GM19099 (cell line): ENCODE measurements at regions not wholly inside any gene's neighbourhood (a gene's known extent, or its start where the extent isn't known, plus 50 kb on each side); places are given as distances from the start of the nearest gene placed in this dataset.

Experiments used
- POLR2A ChIP-seq: IDR thresholded peaks from 3 replicates; pipeline ENCODE4 v1.6.1; 2011; ENCODE audit warnings: low read depth; ENCODE audit not compliant: insufficient read length; ENCODE audit errors: extremely low read depth

DNA sequence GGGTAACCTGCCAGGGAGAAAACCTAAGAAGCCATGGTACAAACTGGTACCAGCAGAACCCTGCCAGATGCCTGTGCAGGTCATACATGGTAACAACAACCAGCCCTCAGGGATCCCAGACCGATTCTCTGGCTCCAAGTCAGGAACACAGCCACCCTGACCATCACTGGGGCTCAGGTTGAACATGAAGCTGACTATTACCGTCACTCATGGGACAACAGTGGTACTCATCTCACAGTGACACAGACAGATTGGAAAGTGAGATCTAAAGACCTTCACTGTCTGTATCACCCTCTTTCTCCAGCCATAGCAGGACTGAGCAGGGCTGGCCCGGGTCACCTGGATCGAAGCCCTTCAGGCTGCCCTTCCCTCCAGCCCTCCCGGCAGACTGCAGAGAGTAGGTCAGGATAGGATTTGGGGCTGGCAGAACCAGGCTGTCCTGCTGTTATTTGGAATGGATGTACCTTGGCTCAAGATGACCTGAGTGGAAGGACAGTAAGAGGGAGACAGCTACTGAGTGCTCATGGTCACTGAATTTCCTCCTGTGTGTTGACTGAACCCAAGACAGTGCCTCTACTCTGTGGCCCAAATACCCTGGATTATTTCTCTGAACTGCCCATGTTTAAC, 94.7 kb downstream of the GGTLC2 start:
- TF ChIP-seq POLR2A, result no peak

DNA sequence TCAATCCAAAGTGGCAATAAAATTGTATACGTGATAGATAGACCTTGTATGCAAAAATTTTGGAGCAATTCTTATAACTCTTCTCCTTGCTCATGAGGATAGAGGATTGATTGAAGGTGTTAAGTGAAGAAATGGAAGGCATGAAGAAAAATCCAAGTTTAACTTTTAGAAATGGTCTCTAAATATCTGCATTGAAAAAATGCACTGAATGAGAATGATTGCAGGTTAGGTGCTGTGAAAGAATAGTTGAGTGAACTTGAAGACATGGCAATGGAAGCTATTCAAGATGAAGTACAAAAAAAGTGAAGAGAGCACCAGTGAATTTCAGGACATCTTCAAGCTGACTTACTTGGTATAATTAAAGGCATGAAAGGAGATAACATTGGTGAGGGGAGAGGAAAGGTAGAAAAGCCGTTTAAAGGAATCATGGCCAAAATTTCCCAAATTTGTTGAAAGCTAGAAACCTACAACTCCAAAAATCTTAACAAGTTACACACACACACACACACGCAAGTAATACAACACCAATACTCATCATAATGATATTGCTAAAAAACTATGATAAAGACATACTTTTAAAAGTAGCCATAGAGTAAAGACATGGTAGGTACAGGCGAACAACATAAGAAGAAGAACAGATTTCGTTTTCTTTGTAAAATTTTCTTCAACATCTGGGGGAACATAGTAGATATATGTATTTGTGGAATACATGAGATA, 96.3 kb downstream of the GGTLC2 start:
- TF ChIP-seq POLR2A, result no peak

DNA sequence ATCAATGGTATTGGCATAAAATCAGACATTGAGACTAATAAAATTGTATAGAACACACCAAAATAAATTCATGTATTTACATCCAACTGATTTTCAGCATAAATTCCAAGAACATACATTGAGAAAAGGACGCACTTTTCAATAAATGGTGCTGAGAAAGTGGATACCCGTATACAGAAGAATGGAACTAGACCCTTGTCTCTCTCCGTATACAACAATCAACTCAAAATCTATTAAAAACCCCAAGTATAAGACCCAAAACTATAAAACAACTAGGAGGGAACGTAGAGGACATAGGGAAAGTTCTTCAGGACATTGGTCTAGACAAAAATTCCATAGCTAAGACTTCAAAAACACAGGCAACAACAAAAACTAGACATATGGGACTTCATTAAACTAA, 97.4 kb downstream of the GGTLC2 start:
- no peak for TF ChIP-seq POLR2A

DNA sequence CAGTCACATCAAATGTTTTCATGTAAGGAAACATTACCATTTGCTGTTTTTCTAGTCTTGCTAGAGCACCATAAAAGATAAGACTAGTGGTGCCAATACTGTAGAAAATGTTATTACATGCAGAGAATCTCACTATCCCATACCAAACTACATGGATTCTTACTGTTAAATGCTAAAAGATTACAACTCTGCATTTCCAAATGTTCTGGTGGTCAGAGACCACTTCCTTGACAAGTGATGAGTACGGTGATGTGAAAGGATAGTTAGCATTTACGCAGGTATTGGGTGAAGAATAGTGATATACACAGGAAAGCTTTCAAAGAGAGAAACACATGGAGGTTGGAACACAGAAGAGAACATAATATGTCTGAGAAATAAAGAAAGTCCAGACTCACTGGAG, 98.2 kb downstream of the GGTLC2 start:
- TF ChIP-seq POLR2A, result no peak

DNA sequence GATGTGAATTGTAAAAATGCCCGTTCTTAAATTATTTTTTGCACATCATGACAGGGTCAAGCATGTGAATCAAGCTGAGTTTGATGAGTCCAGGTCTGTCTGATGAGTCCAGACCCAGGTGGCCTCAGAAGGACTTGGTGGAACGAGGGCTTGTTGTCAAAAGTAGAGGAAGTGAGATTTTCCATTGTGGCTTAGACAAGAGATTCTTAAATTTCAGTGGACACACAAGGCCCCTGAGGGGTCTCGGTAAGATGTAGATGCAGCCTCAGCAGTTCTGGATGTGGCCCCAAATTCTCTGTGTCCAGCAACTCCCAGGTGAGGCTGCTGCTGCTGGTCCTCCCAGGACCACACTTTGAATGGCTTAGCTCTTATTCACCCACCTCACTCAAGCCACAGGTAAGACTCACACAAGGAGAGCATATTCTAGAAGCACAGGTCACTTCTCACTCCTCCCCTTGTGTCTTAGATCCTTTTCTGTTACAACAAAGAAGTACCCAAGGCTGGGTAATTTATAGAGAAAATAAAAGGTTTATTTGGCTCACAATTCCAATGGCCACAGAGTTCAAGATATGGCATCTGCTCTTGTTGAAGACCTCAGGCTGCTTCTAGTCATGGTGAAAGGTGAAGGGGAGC, 98.8 kb downstream of the GGTLC2 start:
- no peak for TF ChIP-seq POLR2A

DNA sequence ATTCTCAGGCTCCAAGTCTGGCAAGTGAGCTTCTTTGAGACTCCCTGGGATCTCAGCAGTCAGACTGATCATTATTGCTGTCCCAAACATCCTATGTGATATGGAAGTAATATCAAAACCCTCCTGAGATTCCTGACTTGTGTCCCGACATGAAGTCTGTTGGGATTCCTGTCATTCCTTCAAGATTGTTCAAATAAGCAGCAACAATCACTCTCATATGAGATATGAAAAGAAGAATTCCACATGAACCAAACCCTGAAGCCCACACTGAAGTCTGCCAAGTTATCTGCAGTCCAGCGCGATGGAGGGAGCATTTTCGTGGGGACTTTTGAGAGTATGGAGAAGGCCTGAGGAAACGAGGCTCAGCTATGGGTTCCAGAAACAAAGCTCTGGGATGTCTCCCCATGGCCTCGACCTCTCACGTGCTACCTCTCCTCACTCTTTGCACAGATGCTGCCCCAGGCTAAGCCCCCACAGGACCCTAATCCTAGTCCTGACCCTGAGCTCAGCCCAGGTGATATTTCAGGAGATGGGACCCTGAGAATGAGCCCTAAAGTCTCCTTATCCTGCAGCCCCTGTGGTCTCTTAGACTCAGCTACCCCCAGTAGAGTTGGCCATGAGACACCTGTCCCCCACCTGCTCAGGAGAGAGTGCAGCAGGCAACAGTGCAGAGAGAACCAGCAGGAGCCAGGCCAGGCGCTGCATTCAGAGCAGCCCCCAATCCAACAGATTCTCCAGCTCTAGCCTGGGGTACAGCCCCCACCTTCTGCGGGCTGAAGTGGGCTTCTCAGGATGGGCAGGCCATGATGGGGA, 100.2 kb downstream of the GGTLC2 start:
- TF ChIP-seq POLR2A, result no peak

DNA sequence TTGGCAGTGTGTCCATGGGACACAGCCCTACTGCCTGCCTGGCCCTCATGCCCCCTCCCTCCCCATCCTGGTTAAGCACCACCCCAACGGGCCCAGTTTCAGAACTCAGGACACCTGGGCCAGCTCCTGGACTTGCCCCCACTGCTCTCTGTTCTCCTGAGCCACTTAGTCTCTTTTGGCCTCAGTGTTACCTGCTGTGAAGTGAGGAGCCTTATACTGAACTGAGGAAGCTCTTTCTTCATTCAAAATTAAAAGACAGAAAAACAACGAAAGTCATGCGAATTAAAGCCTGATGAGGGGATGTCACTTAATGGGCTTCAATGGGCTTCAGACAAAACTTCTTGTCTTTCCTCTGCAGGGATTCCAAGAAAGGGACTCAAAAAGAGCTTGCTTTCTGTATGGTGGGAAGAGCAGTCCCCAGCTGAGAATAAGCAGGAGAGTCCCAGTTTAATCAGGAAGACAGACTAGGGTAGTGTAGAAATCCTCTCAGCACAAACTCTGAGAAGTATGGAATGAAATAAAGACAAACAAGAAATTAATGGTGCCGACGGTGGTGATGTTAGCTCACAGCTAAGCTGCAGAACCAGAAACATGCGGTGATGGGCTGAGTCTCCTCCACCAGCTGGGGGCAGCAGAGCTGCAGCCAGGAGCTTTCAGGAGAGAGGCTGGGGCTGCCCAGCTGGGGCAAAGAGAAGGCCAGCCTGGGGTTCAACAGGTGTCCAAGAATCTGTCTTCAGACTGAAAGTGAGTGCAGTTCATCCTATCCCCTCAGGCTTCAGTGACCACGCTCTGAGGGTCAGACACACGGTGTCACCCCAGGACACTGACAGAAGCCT, 101.0 kb downstream of the GGTLC2 start:
- TF ChIP-seq POLR2A, result no peak

DNA sequence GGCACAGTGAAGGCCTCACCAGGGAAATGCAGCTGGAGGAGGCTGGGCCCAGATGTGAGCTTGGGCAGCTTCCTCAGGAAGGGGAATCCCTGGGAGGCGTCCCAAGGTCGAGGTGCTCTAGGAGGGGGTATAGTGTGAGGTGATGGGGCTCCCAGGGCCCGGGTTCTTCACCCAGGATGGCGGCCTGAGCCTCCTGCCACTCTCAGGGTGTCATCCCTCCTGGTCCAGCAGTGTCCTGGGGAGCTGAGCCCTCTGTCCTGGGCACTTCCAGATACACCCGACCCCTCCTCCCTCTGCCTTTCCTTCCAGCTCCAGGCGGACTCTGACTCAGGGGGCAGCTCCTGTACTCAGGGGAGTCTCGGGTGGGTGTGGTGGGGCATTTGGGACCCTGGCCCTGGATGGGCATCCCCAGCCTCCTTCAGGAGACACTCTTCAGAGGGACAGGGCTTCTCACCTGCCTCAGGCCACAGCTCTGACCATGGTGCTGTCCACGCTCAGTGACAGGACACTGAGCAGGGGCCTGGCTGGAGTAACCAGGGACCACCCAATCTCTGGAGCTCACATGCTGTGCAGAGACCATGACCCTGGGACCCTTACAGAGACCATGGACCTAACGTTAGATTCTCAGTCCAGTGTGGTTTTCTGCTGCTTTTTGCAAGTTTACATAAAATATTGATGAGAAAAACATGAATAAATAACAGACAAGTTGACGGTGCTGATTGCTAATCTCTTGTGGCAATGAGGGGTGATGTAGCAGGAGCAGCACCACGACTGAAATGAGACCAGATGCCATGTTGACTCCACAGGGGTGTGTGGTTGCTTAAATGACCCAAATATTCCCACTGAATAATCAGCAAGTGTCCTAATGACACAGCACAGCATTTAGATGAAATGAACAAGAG, 101.9 kb downstream of the GGTLC2 start:
- no peak for TF ChIP-seq POLR2A

DNA sequence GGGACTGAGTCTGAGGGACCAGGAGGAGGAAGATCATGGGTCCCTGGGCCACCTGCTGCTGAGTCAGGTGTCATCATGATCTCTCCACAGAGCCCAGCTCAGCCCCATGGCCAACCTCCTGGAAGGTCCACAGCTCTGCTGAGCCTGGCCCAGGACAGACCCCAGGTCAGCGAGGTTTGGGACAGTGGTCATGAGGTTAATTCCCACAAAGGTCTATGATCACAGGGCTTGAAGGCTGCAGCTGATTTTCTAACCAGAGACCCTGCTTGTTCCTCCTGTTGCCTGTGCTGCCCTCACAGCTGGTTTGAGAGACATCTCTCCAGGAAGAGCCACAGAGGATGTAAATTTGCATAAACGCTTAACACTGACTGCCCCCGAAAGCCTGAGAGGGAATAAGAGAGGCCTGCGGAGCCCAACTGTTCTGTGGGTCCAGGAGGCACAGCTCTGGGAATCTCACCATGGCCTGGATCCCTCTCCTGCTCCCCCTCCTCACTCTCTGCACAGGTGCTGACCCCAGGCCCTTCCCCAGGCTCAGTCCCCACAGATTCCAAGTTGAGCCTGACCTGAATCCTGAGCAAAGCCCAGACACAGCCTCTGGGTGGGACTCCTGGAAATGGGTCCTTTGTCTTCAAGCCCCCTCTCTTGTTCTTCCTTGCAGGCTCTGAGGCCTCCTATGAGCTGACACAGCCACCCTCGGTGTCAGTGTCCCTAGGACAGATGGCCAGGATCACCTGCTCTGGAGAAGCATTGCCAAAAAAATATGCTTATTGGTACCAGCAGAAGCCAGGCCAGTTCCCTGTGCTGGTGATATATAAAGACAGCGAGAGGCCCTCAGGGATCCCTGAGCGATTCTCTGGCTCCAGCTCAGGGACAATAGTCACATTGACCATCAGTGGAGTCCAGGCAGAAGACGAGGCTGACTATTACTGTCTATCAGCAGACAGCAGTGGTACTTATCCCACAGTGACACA, 102.8 kb downstream of the GGTLC2 start:
- TF ChIP-seq POLR2A, result no peak

DNA sequence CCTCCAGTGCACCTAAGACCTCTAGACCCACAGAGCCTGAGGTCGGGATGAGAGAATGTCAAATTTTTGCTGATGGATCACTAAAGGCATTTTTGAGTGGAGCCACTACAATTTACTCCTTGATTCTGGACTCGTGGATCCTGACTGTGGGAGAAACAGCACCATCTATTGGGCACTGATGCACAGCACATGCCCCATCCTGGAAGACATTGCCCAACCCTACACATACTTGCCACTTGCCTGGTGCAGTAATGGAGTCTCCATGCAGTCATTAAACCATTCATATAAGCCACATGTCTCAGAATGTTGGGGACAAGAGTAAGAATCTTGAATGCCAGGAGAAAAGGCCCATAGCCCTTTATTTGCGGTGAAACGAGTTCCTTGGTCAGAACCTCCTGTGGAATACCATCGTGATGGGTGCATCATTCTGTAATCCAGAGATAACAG, 103.9 kb downstream of the GGTLC2 start:
- TF ChIP-seq POLR2A, result no peak

DNA sequence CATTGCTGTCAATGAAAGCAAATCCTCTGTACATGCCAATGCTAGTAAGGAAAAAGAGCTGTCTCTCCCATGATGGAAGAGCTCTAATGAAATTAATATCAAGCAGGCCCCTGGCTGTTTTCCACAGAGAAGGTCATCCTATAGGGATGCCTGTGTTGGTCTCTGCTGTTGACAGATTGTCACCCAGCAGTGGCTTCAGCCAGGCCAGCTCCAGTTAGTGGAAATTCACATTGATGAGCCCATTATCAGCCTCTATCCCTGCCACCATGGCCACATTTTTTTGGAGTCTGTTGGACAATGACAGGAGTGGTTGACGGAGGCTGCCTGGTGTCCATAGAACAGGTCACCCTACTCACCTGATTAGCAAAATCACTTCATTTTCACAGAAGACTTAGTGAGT, 104.3 kb downstream of the GGTLC2 start:
- no peak for TF ChIP-seq POLR2A

DNA sequence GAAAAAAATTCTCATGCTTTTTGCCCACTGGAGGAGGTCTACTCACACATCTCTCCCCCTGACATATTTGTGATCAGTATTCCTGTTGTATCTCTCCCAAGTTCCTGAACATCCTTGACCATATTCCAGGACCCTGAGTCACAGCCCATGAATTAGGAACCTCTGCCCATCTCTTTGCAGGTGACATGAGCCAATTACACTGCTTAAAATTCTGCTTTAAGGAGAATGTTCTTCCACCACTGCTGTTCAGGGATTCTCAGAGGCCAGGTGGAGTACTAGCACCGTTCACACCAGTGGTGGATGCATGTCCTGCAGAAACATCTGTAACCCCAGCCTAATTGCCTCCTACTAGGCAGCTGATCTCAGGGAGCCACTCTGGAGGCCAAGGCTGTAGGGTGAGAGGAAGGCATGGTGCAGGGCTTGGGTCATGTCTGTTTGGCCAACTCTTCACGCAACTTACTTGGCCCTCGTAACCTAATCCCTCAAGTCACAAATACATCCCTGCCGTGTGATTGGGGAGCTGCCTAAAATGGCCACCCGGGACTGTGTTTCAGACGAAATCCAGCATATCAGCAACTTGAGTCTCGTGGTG, 104.8 kb downstream of the GGTLC2 start:
- no peak for TF ChIP-seq POLR2A

DNA sequence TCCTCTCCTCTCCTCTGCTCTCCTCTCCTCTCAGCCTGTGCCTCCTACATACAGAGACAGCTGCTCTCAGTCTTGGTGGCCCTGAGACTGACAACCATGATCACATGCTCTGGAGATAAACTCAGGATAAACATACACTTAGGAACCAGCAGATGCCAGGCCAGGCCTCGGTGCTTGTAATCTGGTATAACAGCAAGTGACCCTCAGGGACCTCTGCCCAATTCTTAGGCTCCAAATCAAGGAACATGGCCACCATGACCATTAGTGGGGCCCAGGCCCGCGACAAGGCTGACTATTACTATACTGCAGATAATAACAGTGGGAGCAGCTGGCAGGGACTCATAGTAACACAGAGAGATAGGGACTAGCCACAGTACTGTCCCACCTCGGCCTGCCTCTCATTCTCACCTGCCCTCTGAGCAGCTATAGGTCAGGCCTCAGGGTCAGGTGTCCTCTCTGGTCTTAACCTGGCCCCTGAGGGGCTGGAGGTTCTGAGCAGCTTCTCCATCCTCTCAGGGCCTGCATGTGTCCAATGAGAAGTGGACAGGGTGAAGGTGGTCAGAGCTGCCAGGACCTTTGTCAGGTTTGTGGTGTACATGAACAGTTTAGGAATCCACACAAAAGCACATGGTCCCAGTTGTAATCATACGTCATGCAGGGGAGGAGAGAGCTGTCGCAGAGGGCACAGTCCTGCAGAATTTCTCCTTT, 106.1 kb downstream of the GGTLC2 start:
- no peak for TF ChIP-seq POLR2A
